ENCODE measurements at regions not wholly inside any gene's neighbourhood (a gene's known extent, or its start where the extent isn't known, plus 50 kb on each side); places are given as distances from the start of the nearest gene placed in this dataset.

DNA sequence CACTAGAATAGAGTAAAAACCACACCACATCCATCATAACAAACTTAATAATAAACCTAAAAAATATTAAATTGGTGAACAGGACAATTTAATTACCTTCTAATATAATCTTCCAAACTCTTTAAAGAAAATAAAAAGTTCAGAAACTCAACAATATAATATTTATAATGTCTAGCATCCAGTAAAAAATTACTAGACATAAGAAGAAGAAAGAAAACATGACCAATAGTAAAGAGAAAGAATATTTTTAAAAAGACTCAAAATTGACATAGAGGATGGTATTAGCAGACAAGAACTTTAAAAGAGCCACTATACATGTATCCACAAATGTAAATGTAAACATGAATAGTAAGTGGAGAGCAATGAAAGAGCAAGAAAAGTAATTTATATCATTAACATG lies 388.4 kb downstream of the TFEC start:
- H3K4me3 ChIP-seq (ENCODE audit: low read depth, low read length) = no peak overlapping the region
- H3K27ac ChIP-seq (ENCODE audit: low read depth, low read length) = no peak overlapping the region
- no peaks in the 10 kb centered on the region for H3K4me1 ChIP-seq (ENCODE audit: control insufficient read depth, insufficient read depth, low read length)
- no peaks in the 10 kb centered on the region for H3K27me3 ChIP-seq (ENCODE audit: control insufficient read depth, insufficient read depth, low read length)
- H3K36me3 ChIP-seq (ENCODE audit: control insufficient read depth, insufficient read depth, low read length) = no peaks in the 10 kb centered on the region
- no peaks in the 10 kb centered on the region for H3K9me3 ChIP-seq (ENCODE audit: control insufficient read depth, insufficient read depth, low read depth, low read length)
- H3K9ac ChIP-seq (ENCODE audit: low read length) = no peak overlapping the region

DNA sequence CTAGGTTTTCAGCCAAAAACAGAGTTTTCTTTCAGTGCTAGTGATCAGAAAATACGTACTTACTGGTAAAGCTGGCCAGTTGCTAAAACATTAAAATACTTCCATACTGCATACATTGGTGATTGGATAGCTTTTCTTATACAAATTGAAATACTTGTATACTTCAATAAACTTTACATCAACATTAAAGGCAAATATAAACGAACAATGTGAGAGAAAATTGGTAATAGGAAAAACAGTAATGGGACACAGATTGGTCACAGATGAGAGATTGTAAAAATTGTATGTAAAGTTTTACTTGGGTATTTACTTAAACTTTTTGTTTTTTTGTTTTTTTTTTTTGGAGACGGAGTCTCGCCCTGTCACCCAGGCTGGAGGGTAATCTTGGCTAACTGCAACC lies 391.7 kb downstream of the TFEC start:
- Histone ChIP-seq H3K36me3 (ENCODE audit: control insufficient read depth, insufficient read depth, low read length) (no peaks in the 10 kb centered on the region), H3K4me3 (ENCODE audit: low read depth, low read length) (no peak overlapping the region), H3K9me3 (ENCODE audit: control insufficient read depth, insufficient read depth, low read depth, low read length) (no peaks in the 10 kb centered on the region), H3K27ac (ENCODE audit: low read depth, low read length) (no peak overlapping the region), H3K27me3 (ENCODE audit: control insufficient read depth, insufficient read depth, low read length) (no peaks in the 10 kb centered on the region), H3K9ac (ENCODE audit: low read length) (no peak overlapping the region), H3K4me1 (ENCODE audit: control insufficient read depth, insufficient read depth, low read length) (no peaks in the 10 kb centered on the region)

DNA sequence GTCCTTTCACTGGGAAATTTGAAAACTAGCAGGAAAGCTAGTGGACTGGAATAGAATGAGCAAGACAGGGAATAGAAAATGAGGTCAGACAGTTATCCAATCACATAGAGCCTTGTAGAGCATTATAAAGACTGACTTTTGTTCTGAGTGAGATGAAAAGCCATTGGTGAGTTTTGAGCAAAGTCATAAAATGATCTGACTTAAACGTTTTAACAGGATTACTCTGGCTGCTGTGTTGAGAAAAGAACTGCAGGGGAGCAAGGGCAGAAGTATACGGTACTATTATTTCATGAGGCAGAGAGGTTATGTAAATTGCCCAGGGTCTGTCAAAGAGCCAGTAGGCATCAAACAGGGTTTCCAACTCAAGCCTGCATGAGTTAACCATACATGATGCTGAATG lies 393.4 kb downstream of the TFEC start:
- no peak overlapping the region for H3K27ac ChIP-seq (ENCODE audit: low read depth, low read length)
- no peak overlapping the region for H3K9ac ChIP-seq (ENCODE audit: low read length)
- no peak overlapping the region for H3K4me3 ChIP-seq (ENCODE audit: low read depth, low read length)
- no peaks in the 10 kb centered on the region for H3K4me1 ChIP-seq (ENCODE audit: control insufficient read depth, insufficient read depth, low read length)
- no peaks in the 10 kb centered on the region for H3K27me3 ChIP-seq (ENCODE audit: control insufficient read depth, insufficient read depth, low read length)
- no peaks in the 10 kb centered on the region for H3K9me3 ChIP-seq (ENCODE audit: control insufficient read depth, insufficient read depth, low read depth, low read length)
- no peaks in the 10 kb centered on the region for H3K36me3 ChIP-seq (ENCODE audit: control insufficient read depth, insufficient read depth, low read length)

DNA sequence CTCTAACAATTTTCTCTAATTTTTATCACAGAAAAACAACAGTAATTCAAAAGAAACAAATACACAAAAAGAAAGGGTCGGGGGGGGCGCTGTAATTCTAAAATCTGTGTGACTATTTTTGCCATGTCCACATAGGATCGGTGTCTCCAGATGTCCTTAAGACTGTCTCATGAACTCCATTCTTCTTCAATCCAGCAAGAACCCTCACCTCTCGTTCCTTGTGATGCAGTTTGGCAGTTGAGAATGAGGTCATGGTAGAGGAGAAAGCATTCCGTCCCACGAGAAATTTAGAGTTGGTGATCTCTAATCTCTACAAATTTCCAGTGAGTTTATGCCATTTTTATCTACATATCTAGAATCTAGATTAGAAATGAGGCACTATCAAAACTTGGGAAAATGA lies 394.7 kb downstream of the TFEC start:
- H3K9me3 ChIP-seq (ENCODE audit: control insufficient read depth, insufficient read depth, low read depth, low read length) = no peaks in the 10 kb centered on the region
- H3K4me1 ChIP-seq (ENCODE audit: control insufficient read depth, insufficient read depth, low read length) = no peaks in the 10 kb centered on the region
- no peak overlapping the region for H3K4me3 ChIP-seq (ENCODE audit: low read depth, low read length)
- no peak overlapping the region for H3K27ac ChIP-seq (ENCODE audit: low read depth, low read length)
- no peaks in the 10 kb centered on the region for H3K36me3 ChIP-seq (ENCODE audit: control insufficient read depth, insufficient read depth, low read length)
- H3K27me3 ChIP-seq (ENCODE audit: control insufficient read depth, insufficient read depth, low read length) = no peaks in the 10 kb centered on the region
- H3K9ac ChIP-seq (ENCODE audit: low read length) = no peak overlapping the region

DNA sequence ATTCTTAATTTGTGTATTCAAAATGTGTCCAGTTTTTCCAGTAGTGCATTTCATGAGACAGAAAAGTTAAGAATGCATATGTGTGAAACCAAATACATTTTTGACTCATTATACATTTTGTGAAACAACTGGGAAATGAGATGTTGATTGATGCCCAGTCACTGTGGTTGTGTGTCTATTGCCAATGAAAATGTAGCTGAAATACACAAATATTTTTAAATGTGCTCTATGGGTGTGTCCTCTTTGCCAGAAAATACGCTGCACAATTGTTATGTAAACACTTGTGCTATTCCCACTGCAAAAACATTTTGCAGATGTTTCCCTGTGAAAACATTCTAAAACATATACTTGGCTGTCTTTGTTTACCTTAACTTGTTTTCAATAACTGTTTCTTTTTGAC lies 395.2 kb downstream of the TFEC start:
- no peaks in the 10 kb centered on the region for H3K9me3 ChIP-seq (ENCODE audit: control insufficient read depth, insufficient read depth, low read depth, low read length)
- no peak overlapping the region for H3K4me3 ChIP-seq (ENCODE audit: low read depth, low read length)
- no peaks in the 10 kb centered on the region for H3K4me1 ChIP-seq (ENCODE audit: control insufficient read depth, insufficient read depth, low read length)
- no peak overlapping the region for H3K9ac ChIP-seq (ENCODE audit: low read length)
- no peak overlapping the region for H3K27ac ChIP-seq (ENCODE audit: low read depth, low read length)
- H3K27me3 ChIP-seq (ENCODE audit: control insufficient read depth, insufficient read depth, low read length) = no peaks in the 10 kb centered on the region
- no peaks in the 10 kb centered on the region for H3K36me3 ChIP-seq (ENCODE audit: control insufficient read depth, insufficient read depth, low read length)

DNA sequence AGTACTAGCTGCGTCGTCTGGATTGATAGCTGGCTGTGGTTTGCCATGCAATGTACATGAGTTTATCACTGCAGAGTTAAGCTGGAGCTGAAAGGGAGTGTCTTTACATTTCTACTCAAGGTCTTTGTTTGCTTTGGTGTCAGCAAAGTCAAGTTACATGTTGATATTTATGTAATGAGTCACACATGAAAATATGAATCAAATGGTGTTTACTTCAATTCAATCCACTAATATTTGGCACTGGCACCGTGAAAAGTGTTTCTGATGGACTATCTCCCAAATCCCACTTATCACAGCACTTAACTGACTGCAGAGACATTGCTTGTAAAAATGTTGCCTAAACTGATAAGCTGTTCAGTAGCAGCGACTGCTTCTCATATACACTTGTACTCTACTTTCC lies 395.9 kb downstream of the TFEC start:
- Histone ChIP-seq H3K9me3 (ENCODE audit: control insufficient read depth, insufficient read depth, low read depth, low read length) (no peaks in the 10 kb centered on the region), H3K4me1 (ENCODE audit: control insufficient read depth, insufficient read depth, low read length) (no peaks in the 10 kb centered on the region), H3K4me3 (ENCODE audit: low read depth, low read length) (no peak overlapping the region), H3K9ac (ENCODE audit: low read length) (no peak overlapping the region), H3K27ac (ENCODE audit: low read depth, low read length) (no peak overlapping the region), H3K27me3 (ENCODE audit: control insufficient read depth, insufficient read depth, low read length) (no peaks in the 10 kb centered on the region), H3K36me3 (ENCODE audit: control insufficient read depth, insufficient read depth, low read length) (no peaks in the 10 kb centered on the region)

DNA sequence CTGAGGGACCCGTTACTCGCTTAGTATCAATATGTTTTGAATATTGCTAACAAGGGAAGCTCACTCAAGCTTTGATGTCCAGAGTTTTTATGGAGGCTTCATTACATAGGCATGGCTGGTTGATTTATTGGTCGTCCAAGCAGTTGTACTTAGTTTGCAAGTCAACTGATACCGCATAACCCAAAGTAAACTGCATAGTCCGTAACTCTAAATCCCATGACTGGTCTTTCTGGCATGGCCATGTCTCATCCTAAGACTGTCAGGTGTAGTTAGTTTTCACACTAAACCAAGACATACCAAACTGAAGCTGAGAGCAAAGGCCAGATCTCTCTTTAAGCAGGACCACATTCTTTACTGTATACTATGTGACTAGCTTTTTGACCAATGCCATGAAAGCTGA lies 397.9 kb downstream of the TFEC start:
- Histone ChIP-seq H3K27ac (ENCODE audit: low read depth, low read length) (no peak overlapping the region), H3K27me3 (ENCODE audit: control insufficient read depth, insufficient read depth, low read length) (no peaks in the 10 kb centered on the region), H3K9me3 (ENCODE audit: control insufficient read depth, insufficient read depth, low read depth, low read length) (no peaks in the 10 kb centered on the region), H3K4me3 (ENCODE audit: low read depth, low read length) (no peak overlapping the region), H3K36me3 (ENCODE audit: control insufficient read depth, insufficient read depth, low read length) (no peaks in the 10 kb centered on the region), H3K4me1 (ENCODE audit: control insufficient read depth, insufficient read depth, low read length) (no peaks in the 10 kb centered on the region), H3K9ac (ENCODE audit: low read length) (no peak overlapping the region)

DNA sequence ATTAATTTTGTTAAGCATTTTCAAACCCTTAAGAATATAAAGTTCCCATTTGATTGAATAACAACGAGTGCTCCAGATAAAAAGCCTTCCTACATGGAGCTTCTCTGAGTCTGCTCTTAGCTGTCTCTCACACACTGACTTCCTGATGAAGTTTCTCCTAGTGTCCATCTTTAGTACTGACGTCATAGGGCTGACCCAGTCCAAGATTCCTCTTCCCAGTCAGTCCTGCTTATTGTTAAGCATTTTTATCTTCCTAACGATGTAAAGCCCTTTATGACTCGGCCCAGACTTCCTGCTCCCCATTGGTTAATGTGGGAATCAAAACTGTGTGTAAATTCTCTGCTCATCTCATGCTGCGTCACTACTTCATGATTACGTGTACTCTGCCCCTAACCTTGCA lies 398.8 kb downstream of the TFEC start:
- no peak overlapping the region for H3K9ac ChIP-seq (ENCODE audit: low read length)
- H3K27ac ChIP-seq (ENCODE audit: low read depth, low read length) = no peak overlapping the region
- no peaks in the 10 kb centered on the region for H3K4me1 ChIP-seq (ENCODE audit: control insufficient read depth, insufficient read depth, low read length)
- no peak overlapping the region for H3K4me3 ChIP-seq (ENCODE audit: low read depth, low read length)
- H3K27me3 ChIP-seq (ENCODE audit: control insufficient read depth, insufficient read depth, low read length) = no peaks in the 10 kb centered on the region
- H3K9me3 ChIP-seq (ENCODE audit: control insufficient read depth, insufficient read depth, low read depth, low read length) = no peaks in the 10 kb centered on the region
- H3K36me3 ChIP-seq (ENCODE audit: control insufficient read depth, insufficient read depth, low read length) = no peaks in the 10 kb centered on the region

DNA sequence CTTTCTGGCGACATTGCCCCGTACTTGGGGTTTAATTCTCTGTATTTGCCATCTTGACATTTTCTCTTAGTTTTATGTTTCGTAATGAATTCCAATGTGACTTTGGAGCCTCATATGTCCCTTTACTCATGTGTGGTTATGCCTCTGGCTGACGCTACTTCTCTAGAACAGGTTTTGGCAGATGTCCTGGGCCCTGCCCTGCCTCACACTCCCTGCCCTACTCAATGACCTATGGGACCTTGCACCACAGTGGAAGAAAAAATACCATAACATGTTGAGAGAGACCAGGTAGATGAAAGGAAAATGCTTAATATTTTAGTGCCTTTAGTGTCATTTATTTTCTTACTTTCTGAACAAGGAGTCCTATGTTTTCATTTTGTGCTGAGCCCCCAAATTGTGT lies 400.5 kb downstream of the TFEC start:
- no peak overlapping the region for H3K4me3 ChIP-seq (ENCODE audit: low read depth, low read length)
- no peak overlapping the region for H3K27ac ChIP-seq (ENCODE audit: low read depth, low read length)
- no peaks in the 10 kb centered on the region for H3K9me3 ChIP-seq (ENCODE audit: control insufficient read depth, insufficient read depth, low read depth, low read length)
- H3K9ac ChIP-seq (ENCODE audit: low read length) = no peak overlapping the region
- no peaks in the 10 kb centered on the region for H3K36me3 ChIP-seq (ENCODE audit: control insufficient read depth, insufficient read depth, low read length)
- H3K4me1 ChIP-seq (ENCODE audit: control insufficient read depth, insufficient read depth, low read length) = no peaks in the 10 kb centered on the region
- H3K27me3 ChIP-seq (ENCODE audit: control insufficient read depth, insufficient read depth, low read length) = no peaks in the 10 kb centered on the region

DNA sequence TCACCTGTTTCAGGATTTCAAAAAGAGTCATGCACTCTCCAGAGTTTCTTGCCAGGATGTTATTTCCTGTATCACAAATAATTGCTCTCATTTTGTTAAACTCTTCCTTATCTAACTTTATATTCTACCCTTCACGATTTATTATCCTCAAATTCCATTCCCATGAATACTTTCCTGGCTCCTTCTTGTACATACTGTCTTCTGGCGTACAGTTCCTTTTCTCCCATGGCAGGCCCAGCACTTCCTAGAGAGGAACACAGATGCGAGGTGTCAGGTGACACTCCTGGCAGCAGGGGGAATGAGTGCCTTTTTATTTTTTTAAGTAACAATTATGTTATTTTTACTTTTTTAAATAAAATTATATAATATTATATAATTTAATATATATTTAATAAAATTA lies 411.9 kb downstream of the TFEC start:
- H3K36me3 ChIP-seq (ENCODE audit: control insufficient read depth, insufficient read depth, low read length) = no peaks in the 10 kb centered on the region
- no peak overlapping the region for H3K27ac ChIP-seq (ENCODE audit: low read depth, low read length)
- no peak overlapping the region for H3K4me3 ChIP-seq (ENCODE audit: low read depth, low read length)
- H3K27me3 ChIP-seq (ENCODE audit: control insufficient read depth, insufficient read depth, low read length) = no peaks in the 10 kb centered on the region
- peaks cover 10% of the 10 kb centered on the region for H3K4me1 ChIP-seq (ENCODE audit: control insufficient read depth, insufficient read depth, low read length)
- no peak overlapping the region for H3K9ac ChIP-seq (ENCODE audit: low read length)
- H3K9me3 ChIP-seq (ENCODE audit: control insufficient read depth, insufficient read depth, low read depth, low read length) = no peaks in the 10 kb centered on the region

DNA sequence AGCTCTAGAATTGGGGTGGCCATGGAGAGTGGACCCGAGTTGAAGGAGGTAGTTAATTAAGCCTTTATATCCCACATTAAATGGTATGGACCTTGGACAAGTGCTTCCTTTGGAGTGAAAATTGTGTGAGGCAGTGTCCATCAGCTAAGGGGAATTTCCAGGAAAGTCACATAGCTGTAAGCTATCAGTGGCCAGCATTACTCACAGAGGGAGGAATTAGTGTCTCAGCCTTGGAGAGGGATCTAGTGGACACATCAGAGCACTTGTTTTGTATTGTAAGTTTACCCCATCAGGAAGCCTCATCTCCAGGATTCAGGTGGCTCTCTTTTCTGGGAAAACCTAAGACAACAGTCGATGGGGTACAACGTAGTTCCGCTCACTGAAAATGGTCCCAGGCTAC lies 416.7 kb downstream of the TFEC start:
- Histone ChIP-seq H3K27me3 (ENCODE audit: control insufficient read depth, insufficient read depth, low read length) (no peaks in the 10 kb centered on the region), H3K27ac (ENCODE audit: low read depth, low read length) (no peak overlapping the region), H3K4me3 (ENCODE audit: low read depth, low read length) (no peak overlapping the region), H3K9me3 (ENCODE audit: control insufficient read depth, insufficient read depth, low read depth, low read length) (no peaks in the 10 kb centered on the region), H3K9ac (ENCODE audit: low read length) (no peak overlapping the region), H3K4me1 (ENCODE audit: control insufficient read depth, insufficient read depth, low read length) (no peaks in the 10 kb centered on the region), H3K36me3 (ENCODE audit: control insufficient read depth, insufficient read depth, low read length) (no peaks in the 10 kb centered on the region)

DNA sequence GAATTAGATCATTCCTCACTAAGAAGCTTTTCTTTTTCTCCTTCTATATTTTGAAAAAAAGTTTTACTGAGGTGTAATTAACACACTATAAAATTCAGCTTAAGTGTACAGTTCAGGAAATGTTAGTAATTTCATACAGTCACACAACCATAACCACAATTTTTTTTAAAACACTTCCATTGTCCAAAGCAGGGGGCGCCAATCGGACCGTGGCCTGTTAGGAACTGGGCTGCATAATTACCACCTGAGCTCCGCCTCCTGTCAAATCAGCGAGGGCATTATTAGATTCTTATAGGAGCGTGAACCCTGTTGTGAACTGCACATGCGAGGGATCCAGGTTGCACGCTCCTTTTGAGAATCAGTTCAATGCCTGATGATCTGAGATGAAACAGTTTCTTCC lies 427.1 kb downstream of the TFEC start:
- no peak overlapping the region for H3K9ac ChIP-seq (ENCODE audit: low read length)
- no peaks in the 10 kb centered on the region for H3K27me3 ChIP-seq (ENCODE audit: control insufficient read depth, insufficient read depth, low read length)
- no peak overlapping the region for H3K27ac ChIP-seq (ENCODE audit: low read depth, low read length)
- H3K9me3 ChIP-seq (ENCODE audit: control insufficient read depth, insufficient read depth, low read depth, low read length) = no peaks in the 10 kb centered on the region
- H3K36me3 ChIP-seq (ENCODE audit: control insufficient read depth, insufficient read depth, low read length) = no peaks in the 10 kb centered on the region
- H3K4me1 ChIP-seq (ENCODE audit: control insufficient read depth, insufficient read depth, low read length) = no peaks in the 10 kb centered on the region
- H3K4me3 ChIP-seq (ENCODE audit: low read depth, low read length) = no peak overlapping the region

Data from HUES6 (cell line).